HUES48 (cell line): ENCODE measurements at regions not wholly inside any gene's neighbourhood (a gene's known extent, or its start where the extent isn't known, plus 50 kb on each side); places are given as distances from the start of the nearest gene placed in this dataset.

ENCODE experiments used
- H3K27ac ChIP-seq: one replicate; pipeline ENCODE4 v1.7.0; 2013; ENCODE audit warnings: low read depth, low read length, inconsistent platforms
- H3K27me3 ChIP-seq: 2 replicates; pipeline ENCODE4 v1.6.1; 2013; ENCODE audit warnings: mild to moderate bottlenecking, low read length; ENCODE audit not compliant: control insufficient read depth, insufficient read depth
- H3K36me3 ChIP-seq: 2 replicates; pipeline ENCODE4 v1.6.1; 2013; ENCODE audit warnings: low read length; ENCODE audit not compliant: control insufficient read depth, insufficient read depth
- H3K4me1 ChIP-seq: 2 replicates; pipeline ENCODE4 v1.6.1; 2013; ENCODE audit warnings: mild to moderate bottlenecking, low read length; ENCODE audit not compliant: control insufficient read depth, insufficient read depth
- H3K4me3 ChIP-seq: 2 replicates; pipeline ENCODE4 v1.5.1; 2013; ENCODE audit warnings: mild to moderate bottlenecking, low read depth, low read length
- H3K9ac ChIP-seq: 2 replicates; pipeline ENCODE4 v1.6.1; 2013; ENCODE audit warnings: mild to moderate bottlenecking, low read depth, low read length, moderate library complexity
- H3K9me3 ChIP-seq: 2 replicates; pipeline ENCODE4 v1.6.1; 2013; ENCODE audit warnings: low read length; ENCODE audit not compliant: control insufficient read depth, insufficient read depth

- H3K4me3 ChIP-seq: no peak overlapping the region
- H3K4me1 ChIP-seq: peaks cover 3% of the 10 kb centered on the region; the same call in 1 of the 2 replicates
- H3K27me3 ChIP-seq: no peaks in the 10 kb centered on the region
- no peaks in the 10 kb centered on the region for H3K36me3 ChIP-seq
- H3K27ac ChIP-seq: no peak overlapping the region
- H3K9me3 ChIP-seq: no peaks in the 10 kb centered on the region
- no peak overlapping the region for H3K9ac ChIP-seq
Measured at GRCh38 chr2:48254839-48255238, 59.6 kb upstream of the FOXN2 start.

GRCh38 chr2:48257456-48257855 is 57.0 kb upstream of the FOXN2 start:
- Histone ChIP-seq H3K27ac (no peak overlapping the region), H3K36me3 (no peaks in the 10 kb centered on the region), H3K9me3 (no peaks in the 10 kb centered on the region)

GRCh38 chr2:48258481-48259149 is 55.9 kb upstream of the FOXN2 start:
- no peak overlapping the region for H3K4me3 ChIP-seq
- H3K4me1 ChIP-seq: no peaks in the 10 kb centered on the region; the same call in 1 of the 2 replicates
- no peak overlapping the region for H3K27ac ChIP-seq
- H3K36me3 ChIP-seq: no peaks in the 10 kb centered on the region
- no peak overlapping the region for H3K9ac ChIP-seq
- H3K9me3 ChIP-seq: no peaks in the 10 kb centered on the region
- H3K27me3 ChIP-seq: no peaks in the 10 kb centered on the region

More at GRCh38 chr2:48257456-48257855, 57.0 kb upstream of the FOXN2 start:
- no peaks in the 10 kb centered on the region for H3K27me3 ChIP-seq
- no peak overlapping the region for H3K4me3 ChIP-seq
- no peak overlapping the region for H3K9ac ChIP-seq
- no peaks in the 10 kb centered on the region; the same call in 1 of the 2 replicates for H3K4me1 ChIP-seq

GRCh38 chr2:48259811-48260210 is 54.7 kb upstream of the FOXN2 start:
- Histone ChIP-seq H3K27me3 (no peaks in the 10 kb centered on the region), H3K27ac (no peak overlapping the region), H3K9ac (no peak overlapping the region), H3K4me1 (no peaks in the 10 kb centered on the region; the same call in 1 of the 2 replicates), H3K4me3 (no peak overlapping the region), H3K36me3 (no peaks in the 10 kb centered on the region), H3K9me3 (no peaks in the 10 kb centered on the region)

GRCh38 chr2:48264627-48265026 is 49.9 kb upstream of the FOXN2 start:
- Histone ChIP-seq H3K27me3 (no peaks in the 10 kb centered on the region), H3K4me1 (no peaks in the 10 kb centered on the region; the same call in none of the 2 replicates), H3K9ac (no peak overlapping the region), H3K4me3 (no peak overlapping the region), H3K9me3 (no peaks in the 10 kb centered on the region), H3K27ac (no peak overlapping the region), H3K36me3 (no peaks in the 10 kb centered on the region)
